A673 (cell line): ENCODE measurements at regions not wholly inside any gene's neighbourhood (a gene's known extent, or its start where the extent isn't known, plus 50 kb on each side); places are given as distances from the start of the nearest gene placed in this dataset.

ENCODE experiments used
- BruUV-seq: library from RNA; stranded (reverse); fragments of 400-500 nt; replicated peaks from 2 replicates; lab custom pipeline; 2021; lab: Mats Ljungman, UMichigan
- CTCF ChIA-PET: fragments of 300-600 bp; sonication (Branson Sonifier 250); formaldehyde crosslinking; loops from one replicate; lab custom pipeline; 2022; ENCODE audit warnings: antibody characterized with exemption; lab: Charles Lee
- POLR2A ChIA-PET: fragments of 300-600 bp; sonication (Branson Sonifier 250); formaldehyde crosslinking; loops from one replicate; lab custom pipeline; 2022; ENCODE audit warnings: antibody characterized with exemption; ENCODE audit not compliant: low non-redundant PET; lab: Charles Lee
- DNase-seq: peaks from one replicate; pipeline ENCODE4 v3.0.0-alpha.2; 2015; ENCODE audit warnings: low spot score
- H3K27ac ChIP-seq: fragments of 200-600 bp; sonication (generic); 2 replicates; pipeline ENCODE4 v1.5.1; 2016; ENCODE audit warnings: mixed run types, low read depth, mild to moderate bottlenecking, mixed read lengths, antibody characterized with exemption, low read length; ENCODE audit not compliant: poor library complexity, severe bottlenecking
- H3K27me3 ChIP-seq: fragments of 200-600 bp; sonication (generic); replicated peaks from 2 replicates; pipeline ENCODE4 v1.6.1; 2017; ENCODE audit warnings: mixed run types, low read depth, mild to moderate bottlenecking, mixed read lengths, antibody characterized with exemption, low read length; ENCODE audit not compliant: insufficient read depth, poor library complexity
- H3K36me3 ChIP-seq: fragments of 200-600 bp; sonication (generic); 2 replicates; pipeline ENCODE4 v1.6.1; 2016; ENCODE audit warnings: mixed run types, mild to moderate bottlenecking, mixed read lengths, antibody characterized with exemption, low read length; ENCODE audit not compliant: insufficient read depth, poor library complexity, severe bottlenecking
- H3K4me1 ChIP-seq: fragments of 200-600 bp; sonication (generic); 2 replicates; pipeline ENCODE4 v1.6.1; 2017; ENCODE audit warnings: mixed run types, mild to moderate bottlenecking, mixed read lengths, antibody characterized with exemption, low read length; ENCODE audit not compliant: insufficient read depth, poor library complexity, severe bottlenecking
- H3K4me3 ChIP-seq: fragments of 200-600 bp; sonication (generic); 2 replicates; pipeline ENCODE4 v1.5.1; 2016; ENCODE audit warnings: low read depth, mixed run types, mild to moderate bottlenecking, mixed read lengths, low read length; ENCODE audit not compliant: poor library complexity, severe bottlenecking
- H3K9me3 ChIP-seq: fragments of 200-600 bp; sonication (generic); 2 replicates; pipeline ENCODE4 v1.6.1; 2016; ENCODE audit warnings: mixed run types, low read depth, mild to moderate bottlenecking, mixed read lengths, antibody characterized with exemption, low read length; ENCODE audit not compliant: poor library complexity, severe bottlenecking
- EZH2 ChIP-seq: fragments of 200-600 bp; sonication (generic); IDR thresholded peaks from 2 replicates; pipeline ENCODE4 v1.6.1; 2017; ENCODE audit warnings: borderline replicate concordance, low read depth, mild to moderate bottlenecking, mixed read lengths, antibody characterized with exemption, low read length; ENCODE audit not compliant: poor library complexity, severe bottlenecking
- intact Hi-C: fragments of 100-400 bp; cut with micrococcal nuclease; formaldehyde crosslinking; loops from one replicate; pipeline ENCODE4 v1.10.0; 2022; ENCODE audit not compliant: unreplicated experiment
- TF ChIP-seq, protein P1 (sequence below): fragments of 300-800, 200-600 bp; sonication (generic); conservative IDR thresholded peaks from 2 replicates; pipeline ENCODE4 v1.5.1; 2017; ENCODE audit warnings: low read depth, mild to moderate bottlenecking, antibody characterized with exemption, low read length, moderate library complexity, mixed read lengths

DNA sequence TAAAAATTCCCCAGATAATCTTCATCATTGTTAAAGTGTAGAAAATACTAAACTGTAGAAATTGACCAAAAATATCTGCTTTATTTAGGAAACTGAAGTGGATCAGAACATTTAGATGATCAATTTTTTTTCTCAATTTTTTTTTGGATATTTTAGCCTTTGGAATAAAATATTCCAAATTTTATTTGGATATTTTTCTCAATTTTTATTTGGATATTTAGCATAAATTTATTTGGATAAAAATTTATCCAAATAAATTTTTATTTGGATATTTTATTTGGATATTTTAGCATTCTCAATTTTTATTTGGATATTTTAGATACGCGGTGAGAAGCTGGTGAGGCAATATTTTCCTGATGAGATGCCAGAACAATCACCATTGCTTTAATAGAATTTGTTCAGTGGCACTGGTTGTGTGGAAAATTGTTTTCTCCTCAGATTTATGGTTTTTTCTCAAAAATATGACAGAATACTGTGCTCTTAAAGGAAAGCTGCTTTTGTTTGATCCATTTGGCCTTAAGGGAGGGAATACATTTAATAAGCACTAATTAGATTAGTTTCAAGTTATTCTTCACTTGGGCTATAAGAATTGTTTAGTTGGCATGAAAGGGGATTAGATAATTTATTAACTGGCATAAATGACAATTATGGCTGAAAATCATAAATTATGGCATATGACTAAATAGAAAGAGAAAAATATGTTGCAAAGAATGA is 470.1 kb downstream of the MFSD1 start:
- ChIA-PET POLR2A (no interaction called here), CTCF (no interaction called here)
- no TSS peak for BruUV-seq
- Histone ChIP-seq H3K4me3 (no peak overlapping the region), H3K27me3 (peaks cover 24% of the 10 kb centered on the region), H3K36me3 (no peaks in the 10 kb centered on the region), H3K9me3 (no peaks in the 10 kb centered on the region), H3K27ac (no peak overlapping the region), H3K4me1 (no peaks in the 10 kb centered on the region)
- no peak for DNase-seq
- intact Hi-C loops, result no loop called here
- no peak for TF ChIP-seq EZH2
- TF ChIP-seq, protein P1, sequence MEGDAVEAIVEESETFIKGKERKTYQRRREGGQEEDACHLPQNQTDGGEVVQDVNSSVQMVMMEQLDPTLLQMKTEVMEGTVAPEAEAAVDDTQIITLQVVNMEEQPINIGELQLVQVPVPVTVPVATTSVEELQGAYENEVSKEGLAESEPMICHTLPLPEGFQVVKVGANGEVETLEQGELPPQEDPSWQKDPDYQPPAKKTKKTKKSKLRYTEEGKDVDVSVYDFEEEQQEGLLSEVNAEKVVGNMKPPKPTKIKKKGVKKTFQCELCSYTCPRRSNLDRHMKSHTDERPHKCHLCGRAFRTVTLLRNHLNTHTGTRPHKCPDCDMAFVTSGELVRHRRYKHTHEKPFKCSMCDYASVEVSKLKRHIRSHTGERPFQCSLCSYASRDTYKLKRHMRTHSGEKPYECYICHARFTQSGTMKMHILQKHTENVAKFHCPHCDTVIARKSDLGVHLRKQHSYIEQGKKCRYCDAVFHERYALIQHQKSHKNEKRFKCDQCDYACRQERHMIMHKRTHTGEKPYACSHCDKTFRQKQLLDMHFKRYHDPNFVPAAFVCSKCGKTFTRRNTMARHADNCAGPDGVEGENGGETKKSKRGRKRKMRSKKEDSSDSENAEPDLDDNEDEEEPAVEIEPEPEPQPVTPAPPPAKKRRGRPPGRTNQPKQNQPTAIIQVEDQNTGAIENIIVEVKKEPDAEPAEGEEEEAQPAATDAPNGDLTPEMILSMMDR, result no peak

GRCh38 chr3:159273070-159273469 is 471.2 kb downstream of the MFSD1 start:
- ChIA-PET POLR2A (no interaction called here), CTCF (no interaction called here)
- TF ChIP-seq, protein P1, result no peak
- TF ChIP-seq EZH2, result no peak
- no peaks in the 10 kb centered on the region for H3K4me1 ChIP-seq
- intact Hi-C loops, result no loop called here
- DNase-seq, result no peak
- no TSS peak for BruUV-seq
- H3K9me3 ChIP-seq, result no peaks in the 10 kb centered on the region
- peaks cover 21% of the 10 kb centered on the region for H3K27me3 ChIP-seq
- no peak overlapping the region for H3K27ac ChIP-seq
- H3K4me3 ChIP-seq, result no peak overlapping the region
- no peaks in the 10 kb centered on the region for H3K36me3 ChIP-seq

- BruUV-seq, result no TSS peak
- CTCF ChIA-PET, result no interaction called here
These were observed 471.8 kb downstream of the MFSD1 start for GRCh38 chr3:159273608-159274007.

GRCh38 chr3:159275741-159276140 is 473.9 kb downstream of the MFSD1 start:
- intact Hi-C loops, result no loop called here
- Histone ChIP-seq H3K4me3 (no peak overlapping the region), H3K9me3 (no peaks in the 10 kb centered on the region), H3K27me3 (peaks cover 25% of the 10 kb centered on the region), H3K4me1 (no peaks in the 10 kb centered on the region), H3K36me3 (no peaks in the 10 kb centered on the region), H3K27ac (no peak overlapping the region)
- CTCF ChIA-PET, result no interaction called here
- TF ChIP-seq, protein P1, result no peak
- no peak for TF ChIP-seq EZH2
- no peak for DNase-seq
- POLR2A ChIA-PET, result no interaction called here
- no TSS peak for BruUV-seq

More at GRCh38 chr3:159273608-159274007, 471.8 kb downstream of the MFSD1 start:
- no peak overlapping the region for H3K27ac ChIP-seq
- peak; percentile 59 for DNase-seq
- POLR2A ChIA-PET, result no interaction called here
- intact Hi-C loops, result no loop called here
- no peaks in the 10 kb centered on the region for H3K9me3 ChIP-seq
- no peaks in the 10 kb centered on the region for H3K36me3 ChIP-seq
- no peaks in the 10 kb centered on the region for H3K4me1 ChIP-seq
- no peak overlapping the region for H3K4me3 ChIP-seq
- H3K27me3 ChIP-seq, result peaks cover 21% of the 10 kb centered on the region
- no peak for TF ChIP-seq EZH2
